WI38 (cell line): ENCODE measurements at regions not wholly inside any gene's neighbourhood (a gene's known extent, or its start where the extent isn't known, plus 50 kb on each side); places are given as distances from the start of the nearest gene placed in this dataset.
A peak's percentile ranks its signal among the peaks of the same experiment; 100 is the strongest.

Experiments used
- H3K4me3 ChIP-seq: 2 replicates; pipeline ENCODE4 v1.5.1; 2011; ENCODE audit warnings: low read depth, mild to moderate bottlenecking, control low read depth, low read length
- CTCF ChIP-seq: IDR thresholded peaks from 2 replicates; pipeline ENCODE4 v1.5.1; 2012; ENCODE audit warnings: low read depth, mild to moderate bottlenecking, control low read depth, low read length

GRCh38 chrX:155767051-155767875 is 113.9 kb upstream of the VAMP7 start:
- TF ChIP-seq CTCF = no peak
- peak overlapping the region; percentile 59 for H3K4me3 ChIP-seq

GRCh38 chrX:155766321-155766720 is 114.8 kb upstream of the VAMP7 start:
- TF ChIP-seq CTCF = no peak
- H3K4me3 ChIP-seq = no peak overlapping the region; the same call in 1 of the 2 replicates

GRCh38 chrX:155761185-155761584 is 120.0 kb upstream of the VAMP7 start:
- no peak overlapping the region for H3K4me3 ChIP-seq
- no peak for TF ChIP-seq CTCF

GRCh38 chrX:155757046-155757759 is 123.9 kb upstream of the VAMP7 start:
- TF ChIP-seq CTCF = no peak
- no peak overlapping the region for H3K4me3 ChIP-seq

- TF ChIP-seq CTCF = no peak
- H3K4me3 ChIP-seq = no peak overlapping the region
Measured at GRCh38 chrX:155755706-155756337, 125.3 kb upstream of the VAMP7 start.

GRCh38 chrX:155751131-155751530 is 130.0 kb upstream of the VAMP7 start:
- no peak for TF ChIP-seq CTCF
- H3K4me3 ChIP-seq = no peak overlapping the region

- TF ChIP-seq CTCF = no peak
- no peak overlapping the region for H3K4me3 ChIP-seq
Measured at GRCh38 chrX:155747520-155747919, 133.6 kb upstream of the VAMP7 start.
